ENCODE measurements at regions not wholly inside any gene's neighbourhood (a gene's known extent, or its start where the extent isn't known, plus 50 kb on each side); places are given as distances from the start of the nearest gene placed in this dataset.

- TF ChIP-seq POLR2A (IDR thresholded peaks at IDR 0.05; ENCODE audit: borderline replicate concordance, extremely low read depth, insufficient read depth, insufficient read length) (no peak), ZBTB33 (IDR thresholded peaks at IDR 0.05; ENCODE audit: extremely low read depth, insufficient replicate concordance, low read length) (no peak), SIN3A (IDR thresholded peaks at IDR 0.05; ENCODE audit: low read depth) (no peak), CBX3 (IDR thresholded peaks at IDR 0.05; ENCODE audit: low read depth) (no peak), EGR1 (IDR thresholded peaks at IDR 0.05; ENCODE audit: low read depth) (no peak), ELF1 (IDR thresholded peaks at IDR 0.05; ENCODE audit: borderline replicate concordance, low read depth) (no peak), SP1 (IDR thresholded peaks at IDR 0.05; ENCODE audit: low read depth) (no peak), FOSL1 (IDR thresholded peaks at IDR 0.05; ENCODE audit: low read depth) (no peak), ATF3 (IDR thresholded peaks at IDR 0.05) (no peak)
Observed at GRCh38 chr6:112774319-112774718, 427.2 kb downstream of the RFPL4B start (continued).

GRCh38 chr6:112780498-112781096, 433.5 kb downstream of the RFPL4B start:
- peak; percentile 73 to 83 (median 76) for TF ChIP-seq CTCF (IDR thresholded peaks at IDR 0.05 in 2 of 3, conservative IDR thresholded peaks at IDR 0.05 in 1 of 3; ENCODE audit: borderline replicate concordance in 1 of 3, insufficient read depth in 1 of 3, low read depth in 2 of 3, low read length in 2 of 3)
- no peak for TF ChIP-seq EZH2phosphoT487 (IDR thresholded peaks at IDR 0.05; ENCODE audit: borderline replicate concordance)
- TF ChIP-seq RAD21 (IDR thresholded peaks at IDR 0.05; ENCODE audit: low read depth), result peak; percentile 88
- TF ChIP-seq POLR2A (IDR thresholded peaks at IDR 0.05; ENCODE audit: borderline replicate concordance, extremely low read depth, insufficient read depth, insufficient read length), result no peak
- TF ChIP-seq EZH2 (IDR thresholded peaks at IDR 0.05), result no peak
- TF ChIP-seq CBX3 (IDR thresholded peaks at IDR 0.05; ENCODE audit: low read depth), result 0 out of 2 replicates have a peak, but pooled peaks have one; percentile 44
- TF ChIP-seq YY1 (IDR thresholded peaks at IDR 0.05; ENCODE audit: extremely low read depth, insufficient replicate concordance, low read depth, low read length), result peak; percentile 72
- no peak overlapping the region for H3K9ac ChIP-seq (ENCODE audit: low read length)
- no peaks in the 10 kb centered on the region for H3K79me2 ChIP-seq (ENCODE audit: insufficient read depth, low read length)
- H3K27me3 ChIP-seq (ENCODE audit: insufficient read depth, low read length), result no peaks in the 10 kb centered on the region
- no peaks in the 10 kb centered on the region for H3K9me3 ChIP-seq (ENCODE audit: control insufficient read depth in 1 of 2, insufficient read depth in 1 of 2, low read depth in 1 of 2, low read length in 2 of 2)
- no peak overlapping the region for H3K27ac ChIP-seq (ENCODE audit: low read depth, low read length)
- intact Hi-C loops (cut with micrococcal nuclease), result loop anchor here (1.0 to 10.0 kb wide), 7 partner anchors 414 to 1156 kb away; no protein-coding TSS in a partner anchor
- POLR2A ChIA-PET, result no interaction called here
- H3K36me3 ChIP-seq (ENCODE audit: control insufficient read depth in 1 of 2, insufficient read depth in 2 of 2, low read length in 2 of 2), result no peaks in the 10 kb centered on the region
- peak overlapping the region; percentile 99 for H2AFZ ChIP-seq (ENCODE audit: low read depth, low read length, poor library complexity, severe bottlenecking)
- H3K9me2 ChIP-seq (ENCODE audit: insufficient read depth), result no peaks in the 10 kb centered on the region
- H4K20me1 ChIP-seq (ENCODE audit: insufficient read depth), result no peaks in the 10 kb centered on the region
- H3K4me3 ChIP-seq (replicated peaks in 1 of 2; ENCODE audit: low read depth in 1 of 2, low read length in 2 of 2), result no peak overlapping the region
- CTCF ChIA-PET, result no interaction called here
- DNase-seq (ENCODE audit: low read depth, low spot score) (peak; percentile 75), ATAC-seq (peak; percentile 99)
- H3K4me2 ChIP-seq (ENCODE audit: low read length), result no peak overlapping the region
- no TSS peak for BruUV-seq (replicated peaks)
- H3K4me1 ChIP-seq (ENCODE audit: control insufficient read depth in 1 of 2, insufficient read depth in 2 of 2, low read length in 2 of 2), result no peaks in the 10 kb centered on the region
- RAD21 ChIA-PET (ENCODE audit: low non-redundant PET in 1 of 2, low total read pairs in 2 of 2, uncharacterized antibody in 2 of 2, unreplicated experiment in 2 of 2), result no interaction called here
